Fibroblast of the aortic adventitia (primary cell): ENCODE measurements at regions not wholly inside any gene's neighbourhood (a gene's known extent, or its start where the extent isn't known, plus 50 kb on each side); places are given as distances from the start of the nearest gene placed in this dataset.

Experiments
- DNase-seq: peaks from one replicate; pipeline ENCODE4 v3.0.0-alpha.2; 2010; ENCODE audit warnings: low read depth
- H3K4me3 ChIP-seq: 2 replicates; pipeline ENCODE4 v1.5.1; 2011; ENCODE audit warnings: low read depth, mild to moderate bottlenecking, control low read depth, low read length, moderate library complexity
- CTCF ChIP-seq: IDR thresholded peaks from 2 replicates; pipeline ENCODE4 v1.5.1; 2011; ENCODE audit warnings: mild to moderate bottlenecking, low read length, control low read depth, inconsistent platforms; ENCODE audit not compliant: insufficient read depth

DNA sequence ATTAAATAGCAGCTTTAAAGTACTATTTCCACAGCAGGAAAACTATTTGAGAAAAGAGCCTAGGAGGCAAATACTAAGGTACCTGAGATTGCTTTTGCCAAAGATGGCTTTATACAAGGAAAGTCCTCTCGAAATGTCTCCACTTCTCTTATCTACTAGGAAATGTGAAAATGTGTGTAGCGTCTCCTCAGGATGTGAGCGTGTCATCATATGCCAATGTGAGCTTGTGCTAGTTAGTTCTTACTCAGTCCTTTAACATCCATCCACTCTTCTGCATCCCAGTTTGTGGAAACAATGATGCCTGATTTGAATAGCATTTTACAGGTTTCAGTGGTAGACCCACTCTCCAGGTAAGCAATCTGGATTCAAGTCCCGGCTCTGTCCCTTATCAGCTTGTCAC lies 421.0 kb downstream of the DYNC2H1 start:
- TF ChIP-seq CTCF, result no peak
- DNase-seq, result no peak
- no peak overlapping the region for H3K4me3 ChIP-seq

DNA sequence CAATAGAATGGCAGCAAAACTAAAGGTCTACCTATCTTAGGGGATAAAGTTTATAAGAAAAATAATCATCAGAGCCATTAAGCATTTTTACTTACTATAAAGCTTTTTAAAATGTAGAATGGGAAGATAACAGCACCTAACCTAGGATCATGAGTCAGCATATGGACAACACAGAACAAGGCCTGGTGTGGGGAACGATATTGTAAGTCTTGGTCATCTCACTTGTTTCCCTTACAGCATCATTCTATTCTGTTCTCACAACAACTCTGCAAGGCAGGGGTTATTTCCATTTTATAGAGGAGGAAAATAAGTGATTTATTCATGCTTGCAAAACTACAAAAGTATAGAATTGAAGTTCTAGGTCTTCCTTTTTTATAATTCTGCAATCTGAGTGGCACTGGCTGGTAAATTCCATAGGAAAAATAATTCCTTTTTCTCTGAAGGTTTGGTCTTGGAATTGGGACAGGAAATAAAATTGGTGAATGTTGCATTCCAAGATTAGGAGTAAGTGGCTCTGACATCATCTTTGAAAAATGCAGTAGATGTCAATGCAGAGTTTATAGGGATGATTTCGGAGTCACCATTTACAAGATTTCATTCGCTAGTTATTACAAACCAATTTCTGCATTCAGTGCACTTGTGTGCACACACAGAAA lies 423.0 kb downstream of the DYNC2H1 start:
- H3K4me3 ChIP-seq, result no peak overlapping the region
- no peak for TF ChIP-seq CTCF
- DNase-seq, result peak; percentile 85

GRCh38 chr11:103534191-103534590 lies 425.0 kb downstream of the DYNC2H1 start:
- no peak for TF ChIP-seq CTCF
- no peak overlapping the region for H3K4me3 ChIP-seq
- no peak for DNase-seq

DNA sequence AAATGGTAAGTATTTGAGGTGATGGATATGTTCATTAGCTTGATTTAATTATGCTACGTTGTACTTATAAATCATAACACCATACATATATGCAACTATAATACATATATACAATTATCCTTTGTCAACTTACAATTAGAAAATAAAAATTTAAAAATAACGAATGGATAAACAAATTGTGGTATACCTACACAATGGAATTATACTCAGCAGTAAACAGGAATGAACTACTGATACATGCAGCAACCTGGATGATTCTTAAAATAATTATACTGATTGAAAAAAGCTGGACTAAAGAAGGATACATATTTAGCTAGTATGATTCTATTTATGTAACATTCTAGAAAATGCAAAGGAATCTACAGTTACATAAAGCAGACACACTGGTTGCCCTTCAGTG lies 425.7 kb downstream of the DYNC2H1 start:
- TF ChIP-seq CTCF, result no peak
- H3K4me3 ChIP-seq, result no peak overlapping the region
- DNase-seq, result no peak

GRCh38 chr11:103536335-103536722 lies 427.1 kb downstream of the DYNC2H1 start:
- no peak for TF ChIP-seq CTCF
- no peak overlapping the region for H3K4me3 ChIP-seq
- no peak for DNase-seq

DNA sequence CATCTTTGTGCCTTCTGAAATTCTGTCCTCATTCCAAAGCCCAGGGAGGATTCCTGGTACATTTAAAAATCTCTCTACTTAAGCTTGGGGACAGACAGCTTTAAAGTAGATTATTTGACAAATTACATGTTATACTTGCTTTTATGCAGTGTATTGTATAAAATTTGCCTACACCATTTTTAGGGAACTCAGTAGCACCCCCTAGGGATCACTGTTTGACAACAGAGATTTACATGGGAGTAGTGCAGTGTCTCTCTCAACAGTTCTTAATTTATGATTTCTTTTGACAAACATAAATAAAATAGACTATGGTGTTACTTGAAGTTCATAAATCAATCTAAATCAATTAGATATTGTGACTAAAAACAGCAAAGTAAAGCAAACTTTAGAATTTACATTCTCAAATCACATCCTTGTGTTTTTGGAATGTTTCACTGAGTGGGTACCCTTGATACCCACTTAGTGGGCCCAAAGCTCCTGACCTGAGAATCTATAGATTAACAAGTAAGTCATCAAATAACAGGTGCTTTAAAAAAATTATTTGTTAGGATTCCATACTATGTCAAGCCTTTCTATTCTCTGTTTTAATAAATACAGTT lies 428.8 kb downstream of the DYNC2H1 start:
- peak; percentile 61 for TF ChIP-seq CTCF
- H3K4me3 ChIP-seq, result no peak overlapping the region
- peak; percentile 59 for DNase-seq

DNA sequence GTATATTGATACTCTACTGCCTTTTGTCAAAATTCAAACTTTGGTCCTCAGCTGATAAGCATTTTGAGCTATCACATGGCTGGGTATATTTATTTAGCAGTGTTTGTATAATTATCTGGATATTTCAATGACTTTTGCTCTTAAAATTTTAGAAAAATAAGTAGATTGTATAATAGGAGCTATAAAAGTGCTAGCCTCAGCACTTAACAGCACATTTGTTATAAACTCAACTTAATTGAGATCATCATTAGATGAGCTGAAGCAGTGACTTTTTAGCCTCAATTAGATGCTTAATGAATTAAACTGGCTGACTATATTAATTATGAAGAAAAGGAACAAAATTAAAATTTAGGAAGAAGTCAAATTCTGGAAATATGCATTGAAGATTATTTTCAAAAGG lies 429.9 kb downstream of the DYNC2H1 start:
- no peak overlapping the region for H3K4me3 ChIP-seq
- no peak for TF ChIP-seq CTCF

More for the DNA sequence above, 429.9 kb downstream of the DYNC2H1 start:
- DNase-seq, result no peak
